Keratinocyte (primary cell): ENCODE measurements at regions not wholly inside any gene's neighbourhood (a gene's known extent, or its start where the extent isn't known, plus 50 kb on each side); places are given as distances from the start of the nearest gene placed in this dataset.

Experiments
- EZH2 ChIP-seq: IDR thresholded peaks from one replicate; pipeline ENCODE4 v1.6.1; 2012; ENCODE audit warnings: inconsistent platforms, mild to moderate bottlenecking, low read length, moderate library complexity
- TF ChIP-seq, protein P1 (sequence below), 3 experiments: IDR thresholded peaks in 1 of 3; conservative IDR thresholded peaks in 1 of 3; optimal IDR thresholded peaks in 1 of 3; 2 replicates in 2 of 3; 3 replicates in 1 of 3; pipeline versions ENCODE3 to v1.5.1; 2011; ENCODE audit warnings: low read length in 3 of 3, mild to moderate bottlenecking in 3 of 3, moderate library complexity in 2 of 3, control low read depth in 1 of 3, inconsistent platforms in 1 of 3; ENCODE audit not compliant: insufficient read depth in 2 of 3; ENCODE audit errors: extremely low read depth in 1 of 3

DNA sequence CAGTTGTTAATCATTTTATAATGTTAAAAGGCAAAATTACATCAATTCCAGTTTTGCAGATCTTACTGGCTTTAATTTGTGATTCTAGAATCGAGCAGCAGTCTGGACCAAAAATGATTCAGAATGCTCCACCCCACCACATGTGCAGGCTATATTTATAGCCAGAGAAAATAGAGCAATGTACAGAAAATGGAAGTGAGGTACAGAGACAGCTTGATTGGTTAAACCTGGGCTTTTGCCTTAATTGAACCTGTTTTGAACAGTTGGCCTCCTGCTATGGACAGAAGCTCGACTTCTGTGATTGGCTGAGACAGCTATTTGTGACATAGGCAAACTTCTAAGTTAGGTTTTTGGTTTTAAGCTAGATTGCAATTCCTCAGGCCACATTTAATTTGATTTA is 607.4 kb upstream of the MIR17HG start:
- TF ChIP-seq, protein P1, sequence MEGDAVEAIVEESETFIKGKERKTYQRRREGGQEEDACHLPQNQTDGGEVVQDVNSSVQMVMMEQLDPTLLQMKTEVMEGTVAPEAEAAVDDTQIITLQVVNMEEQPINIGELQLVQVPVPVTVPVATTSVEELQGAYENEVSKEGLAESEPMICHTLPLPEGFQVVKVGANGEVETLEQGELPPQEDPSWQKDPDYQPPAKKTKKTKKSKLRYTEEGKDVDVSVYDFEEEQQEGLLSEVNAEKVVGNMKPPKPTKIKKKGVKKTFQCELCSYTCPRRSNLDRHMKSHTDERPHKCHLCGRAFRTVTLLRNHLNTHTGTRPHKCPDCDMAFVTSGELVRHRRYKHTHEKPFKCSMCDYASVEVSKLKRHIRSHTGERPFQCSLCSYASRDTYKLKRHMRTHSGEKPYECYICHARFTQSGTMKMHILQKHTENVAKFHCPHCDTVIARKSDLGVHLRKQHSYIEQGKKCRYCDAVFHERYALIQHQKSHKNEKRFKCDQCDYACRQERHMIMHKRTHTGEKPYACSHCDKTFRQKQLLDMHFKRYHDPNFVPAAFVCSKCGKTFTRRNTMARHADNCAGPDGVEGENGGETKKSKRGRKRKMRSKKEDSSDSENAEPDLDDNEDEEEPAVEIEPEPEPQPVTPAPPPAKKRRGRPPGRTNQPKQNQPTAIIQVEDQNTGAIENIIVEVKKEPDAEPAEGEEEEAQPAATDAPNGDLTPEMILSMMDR (optimal IDR thresholded peaks at IDR 0.05 in 1 of 3, IDR thresholded peaks at IDR 0.05 in 1 of 3, conservative IDR thresholded peaks at IDR 0.05 in 1 of 3; ENCODE audit: extremely low read depth in 1 of 3, insufficient read depth in 2 of 3, low read length in 3 of 3), result no peak
- no peak for TF ChIP-seq EZH2
